ENCODE measurements at regions not wholly inside any gene's neighbourhood (a gene's known extent, or its start where the extent isn't known, plus 50 kb on each side); places are given as distances from the start of the nearest gene placed in this dataset.

GRCh38 chr5:25963251-25964008 is 1075.0 kb downstream of the CDH9 start:
- TF ChIP-seq CTCF (IDR thresholded peaks at IDR 0.05; ENCODE audit: low read depth, low read length, missing control alignments) = no peak
- DNase-seq = no peak
- Histone ChIP-seq H3K4me3 (ENCODE audit: low read depth, low read length) (no peak overlapping the region), H3K27ac (no peak overlapping the region), H3K27me3 (replicated peaks) (no peaks in the 10 kb centered on the region), H3K36me3 (replicated peaks) (no peaks in the 10 kb centered on the region)
- in situ Hi-C loops (cut with HindIII; ENCODE audit: low pct_ligation_motif_present, low sequenced_read_pairs) = no loop called here

GRCh38 chr5:25955337-25955736 is 1083.0 kb downstream of the CDH9 start:
- in situ Hi-C loops (cut with HindIII; ENCODE audit: low pct_ligation_motif_present, low sequenced_read_pairs) = no loop called here
- Histone ChIP-seq H3K36me3 (replicated peaks) (no peaks in the 10 kb centered on the region), H3K27ac (no peak overlapping the region), H3K27me3 (replicated peaks) (no peaks in the 10 kb centered on the region), H3K4me3 (ENCODE audit: low read depth, low read length) (no peak overlapping the region)
- no peak for DNase-seq
- TF ChIP-seq CTCF (IDR thresholded peaks at IDR 0.05; ENCODE audit: low read depth, low read length, missing control alignments) = no peak

- DNase-seq = no peak
- no peaks in the 10 kb centered on the region for H3K36me3 ChIP-seq (replicated peaks)
- no peak overlapping the region for H3K4me3 ChIP-seq (ENCODE audit: low read depth, low read length)
- H3K27ac ChIP-seq = no peak overlapping the region
- H3K27me3 ChIP-seq (replicated peaks) = no peaks in the 10 kb centered on the region
- no peak for TF ChIP-seq CTCF (IDR thresholded peaks at IDR 0.05; ENCODE audit: low read depth, low read length, missing control alignments)
- in situ Hi-C loops (cut with HindIII; ENCODE audit: low pct_ligation_motif_present, low sequenced_read_pairs) = no loop called here
Measured at GRCh38 chr5:25950681-25951080, 1087.7 kb downstream of the CDH9 start.

- Histone ChIP-seq H3K4me3 (ENCODE audit: low read depth, low read length) (no peak overlapping the region), H3K27ac (no peak overlapping the region), H3K36me3 (replicated peaks) (no peaks in the 10 kb centered on the region), H3K27me3 (replicated peaks) (no peaks in the 10 kb centered on the region)
- TF ChIP-seq CTCF (IDR thresholded peaks at IDR 0.05; ENCODE audit: low read depth, low read length, missing control alignments) = no peak
- in situ Hi-C loops (cut with HindIII; ENCODE audit: low pct_ligation_motif_present, low sequenced_read_pairs) = no loop called here
- DNase-seq = no peak
Measured at GRCh38 chr5:25948278-25948677, 1090.1 kb downstream of the CDH9 start.

- Histone ChIP-seq H3K27me3 (replicated peaks) (no peaks in the 10 kb centered on the region), H3K27ac (no peak overlapping the region), H3K4me3 (ENCODE audit: low read depth, low read length) (no peak overlapping the region), H3K36me3 (replicated peaks) (no peaks in the 10 kb centered on the region)
- DNase-seq = no peak
- in situ Hi-C loops (cut with HindIII; ENCODE audit: low pct_ligation_motif_present, low sequenced_read_pairs) = no loop called here
- no peak for TF ChIP-seq CTCF (IDR thresholded peaks at IDR 0.05; ENCODE audit: low read depth, low read length, missing control alignments)
Measured at GRCh38 chr5:25944786-25945185, 1093.6 kb downstream of the CDH9 start.

- Histone ChIP-seq H3K4me3 (ENCODE audit: low read depth, low read length) (no peak overlapping the region), H3K27ac (no peak overlapping the region), H3K27me3 (replicated peaks) (no peaks in the 10 kb centered on the region), H3K36me3 (replicated peaks) (no peaks in the 10 kb centered on the region)
- TF ChIP-seq CTCF (IDR thresholded peaks at IDR 0.05; ENCODE audit: low read depth, low read length, missing control alignments) = no peak
- in situ Hi-C loops (cut with HindIII; ENCODE audit: low pct_ligation_motif_present, low sequenced_read_pairs) = no loop called here
- no peak for DNase-seq
Measured at GRCh38 chr5:25909163-25909562, 1129.2 kb downstream of the CDH9 start.

Data from brain microvascular endothelial cell (primary cell).